HG03159 (cell line): ENCODE measurements at regions not wholly inside any gene's neighbourhood (a gene's known extent, or its start where the extent isn't known, plus 50 kb on each side); places are given as distances from the start of the nearest gene placed in this dataset.
"Not testable (repeated sequence)": the region's sequence is repeated elsewhere in the genome, so short reads cannot be mapped to it uniquely, and the experiment has no call there.

Experiments
- ATAC-seq: cut with Tn5 transposase; IDR thresholded peaks from one replicate; pipeline ENCODE4 v1.9.1; 2021; ENCODE audit warnings: mild to moderate bottlenecking, moderate library complexity; ENCODE audit not compliant: unreplicated experiment

DNA sequence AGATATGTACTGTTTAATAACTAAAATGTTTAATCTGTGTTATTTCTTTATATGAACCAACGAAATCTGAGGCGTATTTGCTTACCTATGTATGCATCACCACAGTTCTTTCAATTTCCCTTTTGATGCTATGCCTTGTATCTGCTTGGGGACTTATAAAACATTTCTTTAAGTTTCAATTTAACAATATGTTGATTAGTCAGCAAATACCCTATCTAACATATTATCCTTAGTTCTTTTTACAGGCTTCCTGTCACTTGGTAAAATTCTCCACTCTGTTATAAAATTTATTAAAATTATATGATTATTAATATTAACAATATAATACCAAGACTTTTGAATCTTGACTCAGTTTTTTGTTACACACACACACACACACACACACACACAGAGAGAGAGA, 174.3 kb downstream of the CPS1 start:
- ATAC-seq, result no peak

DNA sequence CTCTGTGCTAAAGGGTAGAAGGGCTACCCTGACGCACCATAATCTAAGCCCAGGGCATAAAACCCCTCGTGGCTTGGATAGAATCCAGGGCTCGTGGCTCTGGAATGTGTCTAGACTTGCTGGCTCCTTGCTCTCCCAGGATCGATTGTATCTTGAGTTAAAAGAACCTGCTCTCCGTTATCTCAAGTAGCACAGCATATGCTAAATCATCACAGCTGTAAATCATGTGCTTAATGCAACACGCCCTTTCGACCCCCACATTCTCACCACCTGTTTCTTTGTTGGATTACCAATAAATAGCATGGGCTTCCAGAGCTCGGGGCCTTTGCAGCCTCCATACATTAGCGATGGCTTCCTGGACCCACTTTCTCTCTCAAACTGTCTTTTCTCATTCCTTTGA, 190.4 kb downstream of the CPS1 start:
- ATAC-seq, result not testable (repeated sequence)

DNA sequence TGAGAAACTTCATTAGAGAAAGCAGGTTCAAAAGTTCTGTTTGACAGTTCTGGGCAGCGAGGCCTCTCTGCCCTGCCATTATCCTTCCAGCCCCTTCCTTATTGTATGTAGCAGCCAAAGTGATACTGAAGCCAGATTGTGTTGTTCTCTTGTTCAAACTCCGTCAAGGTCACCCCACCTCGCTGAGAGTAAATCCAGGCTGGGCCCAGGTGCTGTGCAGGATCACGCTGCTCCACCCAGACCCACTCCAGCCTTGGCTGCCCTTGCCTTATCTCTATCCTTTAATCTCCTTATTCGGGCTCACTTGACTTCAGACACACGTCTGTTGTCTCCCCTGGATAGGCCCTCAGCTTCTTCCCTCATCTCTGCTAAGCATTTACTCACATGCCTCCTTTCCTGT, 196.1 kb downstream of the CPS1 start:
- no peak for ATAC-seq

DNA sequence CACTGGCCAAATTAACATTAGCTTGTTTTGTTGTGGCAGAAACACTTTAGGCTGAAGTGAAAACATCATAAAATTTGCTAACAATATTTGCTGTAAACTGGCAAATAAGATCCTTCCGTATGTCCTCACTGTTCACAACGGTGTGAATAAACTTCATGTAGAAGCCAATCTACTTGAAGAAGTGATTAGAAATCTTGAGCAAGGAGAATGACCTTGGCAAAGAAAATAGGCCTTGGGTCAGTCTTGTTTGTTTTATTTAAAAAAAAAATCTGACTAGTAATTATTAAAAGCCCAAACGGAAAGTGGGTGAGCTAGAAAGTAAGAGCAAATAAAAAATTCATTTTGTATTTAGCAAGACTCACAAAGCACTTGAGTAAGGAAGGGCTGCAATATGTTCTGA, 197.0 kb downstream of the CPS1 start:
- ATAC-seq, result no peak

DNA sequence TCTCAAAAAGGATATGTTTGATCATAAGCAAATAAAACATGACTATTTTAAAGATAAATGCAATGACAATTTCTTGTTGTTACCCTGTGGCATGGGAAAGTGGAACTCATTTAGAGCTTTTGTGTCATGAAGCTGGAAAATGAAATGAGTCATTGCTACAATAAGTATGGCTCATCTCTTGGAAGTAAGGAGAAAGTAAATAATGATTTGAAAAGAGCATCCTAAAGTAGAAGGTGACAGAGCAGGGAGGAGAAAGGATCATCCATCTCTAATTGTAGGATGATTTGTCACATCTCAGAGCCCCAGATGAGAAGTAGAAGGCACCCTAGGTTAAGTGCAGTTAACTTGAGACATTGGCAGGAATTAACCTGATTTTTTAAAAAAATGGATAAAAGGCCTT, 200.5 kb downstream of the CPS1 start:
- no peak for ATAC-seq

DNA sequence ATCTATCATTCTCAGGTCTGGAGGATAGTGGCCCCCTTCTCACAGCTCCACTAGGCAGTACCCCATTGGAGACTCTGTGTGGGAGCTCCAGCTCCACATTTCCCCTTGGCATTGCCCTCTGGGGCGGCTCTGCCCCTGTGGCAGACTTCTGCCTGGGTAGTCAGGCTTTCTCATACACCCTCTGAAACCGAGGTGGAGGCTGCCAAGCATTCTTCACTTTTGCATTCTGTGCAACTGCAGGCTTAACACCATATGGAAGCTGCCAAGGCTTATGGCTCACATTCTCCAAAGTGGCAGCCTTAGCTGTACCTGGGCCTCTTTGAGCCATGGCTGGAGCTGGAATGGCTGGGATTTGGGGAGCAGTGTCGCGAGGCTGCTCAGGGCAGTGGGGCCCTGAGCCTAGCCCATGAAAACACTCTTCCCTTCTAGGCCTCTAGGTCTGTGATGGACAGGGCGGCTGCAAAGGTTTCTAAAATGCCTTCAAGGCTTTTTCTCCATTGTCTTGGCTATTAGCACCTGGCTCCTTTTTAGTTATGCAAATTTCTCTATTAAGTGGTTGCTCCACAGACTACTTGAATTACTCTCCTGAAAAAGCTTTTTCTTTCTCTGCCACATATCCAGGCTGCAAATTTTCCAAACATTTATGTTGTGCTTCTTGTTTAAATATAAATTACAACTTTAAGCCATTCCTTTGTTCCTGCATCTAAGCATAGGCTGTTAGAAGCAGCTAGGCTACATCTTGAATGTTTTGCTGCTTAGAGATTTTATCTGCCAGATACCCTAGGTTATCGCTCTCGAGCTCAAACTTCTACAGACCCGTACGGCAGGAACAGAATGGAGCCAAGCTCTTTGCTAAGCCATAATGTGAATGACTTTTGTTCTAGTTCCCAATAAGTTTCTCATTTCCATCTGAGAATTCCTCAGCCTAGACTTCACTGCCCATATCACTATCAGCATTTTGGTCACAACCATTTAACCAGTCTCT, 206.5 kb downstream of the CPS1 start:
- no peak for ATAC-seq

DNA sequence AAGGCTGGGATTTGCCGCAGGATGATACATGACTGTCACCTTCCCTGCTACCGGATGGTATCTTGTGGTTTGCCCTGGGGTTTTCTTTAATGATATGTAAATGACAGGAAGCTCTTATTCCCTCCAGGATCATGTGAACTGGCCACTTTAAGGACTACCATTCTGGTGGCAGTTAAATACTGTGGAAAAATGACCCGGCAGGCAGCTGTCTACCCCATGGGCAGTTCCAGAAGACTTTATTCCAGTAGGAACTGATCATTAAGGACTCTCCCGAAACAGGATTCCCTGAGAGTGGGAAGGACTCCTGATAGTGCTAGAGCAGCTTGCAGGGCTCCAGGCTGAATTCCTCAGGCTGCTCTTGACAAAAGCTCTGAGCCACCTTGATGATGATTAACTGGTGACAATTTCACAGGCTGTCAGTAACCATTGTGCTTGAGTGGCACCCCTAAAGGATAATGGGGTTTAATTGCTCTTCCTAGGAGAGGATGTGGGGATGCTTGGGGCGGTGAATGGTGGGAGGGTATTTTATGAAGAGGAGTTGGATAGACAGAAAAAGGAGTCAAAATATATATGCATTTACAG, 212.0 kb downstream of the CPS1 start:
- no peak for ATAC-seq

DNA sequence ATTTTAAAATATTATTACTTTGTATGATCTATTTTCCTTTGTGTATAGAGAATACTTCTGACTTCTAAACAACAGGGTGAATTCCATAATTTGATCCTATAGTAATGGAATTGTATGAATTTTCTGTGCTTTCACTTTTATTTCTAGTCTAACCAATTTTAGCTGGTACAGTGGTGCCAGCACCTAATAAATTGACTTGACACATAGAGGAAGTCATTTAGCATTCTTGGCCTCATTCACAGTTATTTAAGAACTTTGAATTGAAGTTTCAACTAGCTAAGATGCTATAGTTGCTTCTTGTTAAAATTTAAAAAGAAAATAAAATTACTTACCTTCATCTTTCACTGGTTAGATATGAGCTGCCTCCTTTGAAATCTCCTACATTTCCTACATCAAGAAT, 220.4 kb downstream of the CPS1 start:
- ATAC-seq, result no peak

DNA sequence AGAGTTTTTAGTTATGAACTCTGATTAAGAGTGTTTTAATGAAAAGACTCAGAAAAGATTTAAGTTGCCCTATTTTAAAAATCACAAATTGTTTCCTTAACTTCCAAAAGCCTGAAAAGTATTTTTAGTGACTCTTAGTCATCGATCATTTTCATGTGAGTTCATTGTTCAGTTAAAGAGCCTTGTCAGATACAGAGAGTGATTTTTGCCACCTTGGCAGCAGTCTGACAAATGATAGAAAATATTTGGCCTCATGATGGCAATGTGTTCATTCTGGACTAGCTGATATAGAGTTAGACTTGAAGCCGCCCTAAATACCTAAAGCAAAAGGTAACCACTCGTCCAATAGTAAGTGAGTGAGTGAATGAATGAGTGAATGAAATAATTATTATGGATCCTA, 225.8 kb downstream of the CPS1 start:
- no peak for ATAC-seq

DNA sequence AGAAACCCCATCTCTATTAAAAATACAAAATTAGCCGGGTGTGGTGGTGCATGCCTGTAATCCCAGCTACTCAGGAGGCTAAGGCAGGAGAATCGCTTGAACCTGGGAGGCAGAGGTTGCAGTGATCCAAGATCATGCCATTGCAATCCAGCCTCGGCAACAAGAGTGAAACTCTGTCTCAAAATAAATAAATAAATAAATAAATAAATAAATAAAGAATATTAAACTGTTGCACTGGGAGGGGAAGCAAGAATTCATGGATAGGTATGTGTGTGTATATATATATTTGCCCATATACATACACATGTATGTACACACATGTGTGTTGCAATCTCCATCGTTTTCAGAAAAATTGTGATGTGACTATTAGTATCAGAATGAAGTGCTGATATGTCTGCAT, 231.4 kb downstream of the CPS1 start:
- ATAC-seq, result not testable (repeated sequence)

DNA sequence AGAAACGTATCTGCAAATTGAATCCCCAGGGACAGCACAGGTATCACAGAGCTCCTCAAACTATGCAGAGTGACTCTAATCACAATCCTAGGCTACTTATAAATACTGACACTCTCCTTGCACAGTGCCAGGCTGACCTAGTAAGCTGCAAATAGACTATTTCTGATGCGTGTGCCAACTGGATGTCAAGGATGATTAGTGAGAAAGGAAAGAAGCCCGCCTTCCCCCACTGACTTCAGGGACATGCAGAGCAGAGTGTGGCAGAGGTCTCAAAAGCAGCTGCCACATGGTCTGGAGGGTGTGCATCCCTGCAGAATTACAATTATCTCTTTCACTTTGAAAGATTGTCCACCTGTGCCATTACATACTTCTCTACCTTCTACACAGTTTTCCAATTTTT, 235.6 kb downstream of the CPS1 start:
- ATAC-seq, result no peak

DNA sequence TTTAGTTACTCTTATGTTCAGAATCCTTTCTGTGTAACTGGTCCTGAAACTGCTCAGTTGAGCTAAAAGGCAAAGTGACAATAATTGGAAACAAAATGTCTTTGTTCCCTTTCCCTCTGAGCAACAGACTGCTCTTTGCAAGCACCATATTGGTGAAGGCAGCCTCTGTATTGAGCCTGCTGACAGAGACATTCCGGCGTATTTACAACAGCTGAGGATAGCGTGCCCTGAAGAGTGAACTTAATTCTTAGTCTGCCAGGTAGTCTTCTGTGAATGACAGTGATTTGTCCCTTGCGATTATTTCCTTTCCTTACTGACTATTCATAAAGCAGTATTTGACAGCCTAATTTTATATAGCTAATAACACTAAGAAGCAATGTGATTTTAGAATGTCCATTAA, 239.1 kb downstream of the CPS1 start:
- no peak for ATAC-seq

DNA sequence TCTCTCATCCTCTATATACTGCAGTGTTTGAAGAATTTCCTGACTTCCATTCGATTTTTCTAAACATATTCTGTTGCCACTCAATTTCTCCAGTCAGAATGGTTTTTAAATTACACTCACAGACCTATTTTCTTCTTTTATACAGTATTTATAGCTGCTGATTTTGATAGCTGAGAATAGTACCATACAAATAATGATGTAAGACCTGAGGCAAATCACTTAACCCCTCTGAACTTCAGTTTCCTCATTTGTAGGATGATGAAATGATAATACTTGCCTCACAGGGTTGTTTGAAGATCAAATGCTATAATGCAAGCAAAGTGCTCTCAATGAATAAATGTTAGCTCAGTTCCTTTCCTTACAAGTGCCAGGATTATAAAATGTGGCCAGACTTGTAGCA, 241.8 kb downstream of the CPS1 start:
- ATAC-seq, result no peak

DNA sequence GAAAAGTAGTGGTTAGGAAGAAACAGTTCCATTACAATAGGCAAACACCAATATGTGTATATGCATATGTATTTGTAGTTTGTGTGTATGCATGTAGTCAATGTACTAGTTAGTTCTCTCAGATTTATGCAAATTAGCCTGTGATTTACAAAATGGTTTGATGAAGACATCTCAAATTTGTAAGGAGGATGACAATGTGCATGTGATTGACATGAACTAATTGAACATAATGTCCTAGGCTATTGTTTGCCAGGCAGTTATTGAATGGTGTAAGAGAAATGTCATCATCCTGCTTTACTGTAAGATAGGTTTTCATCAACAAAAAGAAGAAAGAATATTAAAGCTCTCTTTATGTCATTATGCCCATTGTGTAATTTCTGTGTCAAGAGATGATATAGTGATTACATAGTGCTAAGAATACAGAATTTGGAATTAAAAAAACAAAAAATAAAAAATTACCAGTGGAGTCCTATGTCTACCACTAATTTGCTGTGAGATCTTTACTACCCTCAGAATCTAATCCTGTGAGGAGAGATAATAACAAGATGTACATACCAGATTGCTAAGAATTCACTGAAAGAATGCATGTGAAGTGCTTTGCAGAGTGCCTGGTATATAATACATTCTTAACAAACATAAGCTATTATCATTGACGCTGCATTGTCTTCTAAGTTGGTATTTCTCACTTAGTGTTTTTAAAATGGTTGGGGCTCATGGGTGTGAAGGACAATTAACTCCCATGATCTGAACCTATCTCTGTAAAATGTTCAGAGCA, 258.0 kb downstream of the CPS1 start:
- no peak for ATAC-seq

DNA sequence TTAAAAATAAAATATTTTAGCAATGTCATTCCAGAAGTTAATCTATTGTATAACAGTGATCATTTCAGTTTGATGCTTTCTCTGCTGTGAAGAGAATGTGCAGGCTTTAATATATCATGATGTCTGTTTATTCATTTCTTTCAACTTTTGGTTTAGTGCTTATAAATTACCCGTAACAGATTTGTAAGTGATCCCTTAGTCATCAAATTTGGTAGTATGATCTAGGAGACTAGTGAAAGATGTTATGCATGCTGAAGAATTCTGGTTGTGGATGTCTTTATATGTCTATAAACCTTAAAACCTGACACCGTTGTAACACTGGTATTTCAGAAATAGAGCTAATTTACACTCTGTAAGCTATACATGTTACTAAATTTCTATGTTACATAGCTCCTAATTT, 260.4 kb downstream of the CPS1 start:
- ATAC-seq, result no peak

DNA sequence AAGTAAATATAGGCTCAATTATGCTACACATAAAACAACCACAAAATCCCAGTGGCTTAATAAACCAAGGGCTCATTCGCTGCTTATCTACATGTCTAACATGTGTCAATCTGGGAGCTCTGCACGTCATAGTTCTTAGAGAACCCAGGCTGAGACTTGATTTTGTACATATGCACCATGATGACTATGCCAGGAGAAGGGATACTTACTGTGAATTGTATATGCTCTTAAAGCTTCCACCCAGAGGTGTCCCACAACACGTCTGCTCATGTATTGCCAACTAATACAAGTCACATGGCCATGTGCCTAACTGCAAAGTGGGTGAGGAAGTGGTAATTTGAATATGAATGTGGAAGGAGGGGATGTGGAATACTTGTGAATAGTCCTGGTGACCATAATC, 262.1 kb downstream of the CPS1 start:
- no peak for ATAC-seq

DNA sequence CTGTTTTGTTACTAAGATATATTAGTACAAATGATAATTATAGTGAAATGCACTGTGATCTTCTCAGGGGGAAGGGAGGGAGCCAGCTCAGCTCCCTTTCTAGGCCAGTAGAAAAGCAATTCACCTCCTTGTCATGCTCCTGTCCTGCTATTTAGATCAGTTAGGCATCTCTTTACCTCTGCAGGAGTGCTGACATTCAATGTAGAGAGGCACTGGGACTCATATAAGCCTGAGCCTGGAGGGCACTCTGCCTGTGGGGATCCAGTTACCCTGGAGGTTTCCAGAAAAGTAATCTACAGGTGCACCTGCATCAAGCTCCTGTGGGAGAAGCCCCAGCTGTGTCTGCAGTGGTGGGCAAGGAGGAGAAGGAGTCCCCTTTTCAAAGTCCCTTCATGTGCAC, 277.0 kb downstream of the CPS1 start:
- ATAC-seq, result no peak

DNA sequence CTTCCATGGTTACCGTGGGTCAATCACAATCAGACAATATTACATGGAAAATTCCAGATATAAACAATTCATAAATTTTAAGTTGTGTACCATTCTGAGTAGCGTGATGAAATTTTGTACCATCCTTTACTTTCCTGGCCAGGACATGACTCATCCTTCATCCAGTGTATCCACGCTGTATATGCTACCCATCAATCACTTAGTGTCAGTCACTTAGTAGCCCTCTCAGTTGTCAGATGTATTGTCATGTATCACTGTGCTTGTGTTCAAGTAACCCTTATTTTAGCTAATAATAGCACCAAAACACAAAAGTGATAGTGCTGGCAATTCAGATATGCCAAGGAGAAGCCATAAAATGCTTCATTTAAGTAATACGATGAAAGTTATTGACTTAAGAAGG, 282.6 kb downstream of the CPS1 start:
- no peak for ATAC-seq

DNA sequence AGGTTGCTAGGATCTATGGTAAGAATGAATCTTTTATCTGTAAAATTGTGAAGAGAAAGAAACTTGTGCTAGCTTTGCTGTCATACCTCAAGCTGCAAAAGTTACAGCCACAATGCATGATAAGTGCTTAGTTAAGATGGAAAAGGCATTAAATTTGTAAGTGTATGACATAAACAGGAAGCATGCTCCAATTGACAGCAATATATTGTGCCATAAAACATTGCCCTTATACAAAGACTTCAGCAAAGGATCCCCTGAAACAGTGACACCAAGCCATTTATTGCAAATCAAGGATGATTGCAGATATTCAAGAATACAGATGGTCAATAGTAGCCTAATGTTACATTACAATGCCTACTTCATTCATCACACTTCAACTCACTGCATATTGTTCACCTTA, 283.1 kb downstream of the CPS1 start:
- no peak for ATAC-seq

DNA sequence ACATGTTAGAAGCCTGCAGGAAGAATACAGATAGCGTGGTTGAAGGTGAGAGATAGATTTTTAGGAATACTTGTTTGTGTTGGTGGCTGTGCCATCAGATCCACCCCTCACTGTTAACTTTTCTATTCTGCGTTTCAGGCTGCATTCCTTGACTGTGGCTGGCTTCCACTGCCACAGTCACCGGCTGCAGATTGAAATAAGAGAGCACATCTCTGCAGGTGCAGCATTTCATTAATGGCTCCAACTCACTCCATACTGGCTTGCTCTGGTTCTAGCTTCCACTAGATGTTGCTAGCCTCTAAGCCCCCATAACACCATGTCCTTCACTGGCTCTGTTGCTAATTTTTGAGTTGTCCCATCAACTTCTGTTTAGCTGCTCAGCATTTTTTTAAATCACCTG, 286.5 kb downstream of the CPS1 start:
- ATAC-seq, result no peak

DNA sequence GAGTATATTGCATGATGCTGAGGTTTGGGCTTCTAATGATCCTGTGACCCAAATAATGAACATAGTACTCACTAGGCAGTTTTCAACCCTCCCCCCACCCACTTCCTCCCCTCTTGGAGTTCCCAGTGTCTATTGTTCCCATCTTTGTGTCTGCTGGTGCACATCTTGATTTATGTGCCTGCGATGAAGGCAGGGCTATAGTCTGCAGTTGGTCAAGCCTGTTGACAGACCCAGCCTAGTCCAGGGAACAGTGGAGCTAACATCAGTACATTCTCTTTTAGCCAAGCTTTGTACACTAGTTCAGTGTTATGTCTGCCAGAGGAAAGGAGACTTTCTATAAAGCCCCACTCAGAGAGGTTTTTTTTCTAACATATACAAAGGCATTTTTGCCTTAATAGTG, 287.6 kb downstream of the CPS1 start:
- ATAC-seq, result no peak

DNA sequence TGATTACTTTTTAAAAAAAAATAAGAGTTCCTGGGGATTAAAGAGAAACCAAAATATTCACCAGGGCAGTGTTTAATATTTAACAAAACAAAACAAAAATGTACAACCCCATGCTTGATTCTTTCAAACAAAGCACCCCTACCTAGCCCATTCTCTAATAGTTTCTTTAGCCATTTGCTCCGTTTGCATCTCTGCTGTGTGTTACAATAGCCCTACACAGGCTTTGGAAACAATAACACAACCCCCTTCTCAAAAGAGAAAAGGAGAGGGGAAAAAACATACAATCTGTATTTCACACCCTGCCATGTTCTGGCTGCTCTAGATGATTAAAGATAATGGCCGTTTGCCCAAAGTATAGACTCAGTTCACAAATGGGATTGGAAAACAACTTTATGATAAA, 302.9 kb downstream of the CPS1 start:
- no peak for ATAC-seq
